ENCODE measurements at regions not wholly inside any gene's neighbourhood (a gene's known extent, or its start where the extent isn't known, plus 50 kb on each side); places are given as distances from the start of the nearest gene placed in this dataset.

- CTCF ChIA-PET: no interaction called here
Observed at GRCh38 chr13:87894059-87894458, 222.9 kb downstream of the SLITRK5 start.

GRCh38 chr13:87903553-87903952 lies 232.4 kb downstream of the SLITRK5 start:
- ChIA-PET POLR2A (no interaction called here), CTCF (no interaction called here)
- H3K4me3 ChIP-seq (ENCODE audit: low read depth, low read length): no peak overlapping the region
- DNase-seq (ENCODE audit: low read depth, low spot score): no peak
- no peaks in the 10 kb centered on the region for H3K27me3 ChIP-seq (ENCODE audit: control insufficient read depth, insufficient read depth, low read length)
- TF ChIP-seq CTCF (IDR thresholded peaks at IDR 0.05; ENCODE audit: low read depth, low read length): no peak
- no peak overlapping the region for H3K27ac ChIP-seq (ENCODE audit: low read depth, low read length)
- H3K9me3 ChIP-seq (ENCODE audit: control insufficient read depth, insufficient read depth, low read length): no peaks in the 10 kb centered on the region

More at GRCh38 chr13:87894059-87894458, 222.9 kb downstream of the SLITRK5 start:
- no peaks in the 10 kb centered on the region for H3K27me3 ChIP-seq (ENCODE audit: control insufficient read depth, insufficient read depth, low read length)
- no peak for DNase-seq (ENCODE audit: low read depth, low spot score)
- H3K27ac ChIP-seq (ENCODE audit: low read depth, low read length): no peak overlapping the region
- H3K4me3 ChIP-seq (ENCODE audit: low read depth, low read length): no peak overlapping the region
- POLR2A ChIA-PET: no interaction called here
- TF ChIP-seq CTCF (IDR thresholded peaks at IDR 0.05; ENCODE audit: low read depth, low read length): no peak
- no peaks in the 10 kb centered on the region for H3K9me3 ChIP-seq (ENCODE audit: control insufficient read depth, insufficient read depth, low read length)

- TF ChIP-seq CTCF (IDR thresholded peaks at IDR 0.05; ENCODE audit: low read depth, low read length): no peak
- Histone ChIP-seq H3K4me3 (ENCODE audit: low read depth, low read length) (no peak overlapping the region), H3K27me3 (ENCODE audit: control insufficient read depth, insufficient read depth, low read length) (no peaks in the 10 kb centered on the region), H3K27ac (ENCODE audit: low read depth, low read length) (no peak overlapping the region), H3K9me3 (ENCODE audit: control insufficient read depth, insufficient read depth, low read length) (no peaks in the 10 kb centered on the region)
- ChIA-PET CTCF (no interaction called here), POLR2A (no interaction called here)
- DNase-seq (ENCODE audit: low read depth, low spot score): no peak
Observed at GRCh38 chr13:87906411-87906810, 235.2 kb downstream of the SLITRK5 start.

- TF ChIP-seq CTCF (IDR thresholded peaks at IDR 0.05; ENCODE audit: low read depth, low read length): no peak
- Histone ChIP-seq H3K9me3 (ENCODE audit: control insufficient read depth, insufficient read depth, low read length) (no peaks in the 10 kb centered on the region), H3K27me3 (ENCODE audit: control insufficient read depth, insufficient read depth, low read length) (no peaks in the 10 kb centered on the region), H3K27ac (ENCODE audit: low read depth, low read length) (no peak overlapping the region), H3K4me3 (ENCODE audit: low read depth, low read length) (no peak overlapping the region)
- POLR2A ChIA-PET: no interaction called here
- CTCF ChIA-PET: no interaction called here
- no peak for DNase-seq (ENCODE audit: low read depth, low spot score)
Observed at GRCh38 chr13:87907202-87907601, 236.0 kb downstream of the SLITRK5 start.

GRCh38 chr13:87919956-87920355 lies 248.8 kb downstream of the SLITRK5 start:
- TF ChIP-seq CTCF (IDR thresholded peaks at IDR 0.05; ENCODE audit: low read depth, low read length): no peak
- CTCF ChIA-PET: no interaction called here
- Histone ChIP-seq H3K27me3 (ENCODE audit: control insufficient read depth, insufficient read depth, low read length) (no peaks in the 10 kb centered on the region), H3K4me3 (ENCODE audit: low read depth, low read length) (no peak overlapping the region), H3K27ac (ENCODE audit: low read depth, low read length) (no peak overlapping the region), H3K9me3 (ENCODE audit: control insufficient read depth, insufficient read depth, low read length) (no peaks in the 10 kb centered on the region)
- no peak for DNase-seq (ENCODE audit: low read depth, low spot score)
- POLR2A ChIA-PET: no interaction called here

Measured in AG04450 (cell line).